SK-N-SH (cell line): ENCODE measurements at regions not wholly inside any gene's neighbourhood (a gene's known extent, or its start where the extent isn't known, plus 50 kb on each side); places are given as distances from the start of the nearest gene placed in this dataset.

Experiments used
- CTCF ChIP-seq: fragments of 200-600 bp; sonication (generic); IDR thresholded peaks from 2 replicates; pipeline ENCODE4 v1.6.1; 2017; ENCODE audit warnings: antibody characterized with exemption, mild to moderate bottlenecking, moderate library complexity
- ELF1 ChIP-seq: IDR thresholded peaks from 2 replicates; pipeline ENCODE4 v1.4.0; 2012
- EP300 ChIP-seq, 2 experiments: IDR thresholded peaks; 2 replicates each; pipeline versions ENCODE4 v1.4.0 to v1.6.1; 2012; ENCODE audit warnings: borderline replicate concordance in 1 of 2, low read depth in 1 of 2, low read length in 1 of 2
- GABPA ChIP-seq: IDR thresholded peaks from 2 replicates; pipeline ENCODE4 v1.4.0; 2012; ENCODE audit warnings: low read depth, mild to moderate bottlenecking
- GATA2 ChIP-seq: sonication (generic); formaldehyde crosslinking; IDR thresholded peaks from 2 replicates; pipeline ENCODE4 v1.5.0; 2020; ENCODE audit warnings: mild to moderate bottlenecking, missing genetic modification reagents
- MEF2A ChIP-seq: IDR thresholded peaks from 2 replicates; pipeline ENCODE4 v1.4.0; 2012; ENCODE audit warnings: low read depth, borderline replicate concordance
- POLR2AphosphoS5 ChIP-seq: IDR thresholded peaks from 2 replicates; pipeline ENCODE4 v1.6.1; 2012; ENCODE audit warnings: low read depth, low read length
- RAD21 ChIP-seq: IDR thresholded peaks from 2 replicates; pipeline ENCODE4 v1.6.1; 2012; ENCODE audit warnings: mild to moderate bottlenecking, low read length
- RFX5 ChIP-seq: IDR thresholded peaks from 2 replicates; pipeline ENCODE4 v1.6.1; 2012; ENCODE audit warnings: mild to moderate bottlenecking, improper control_type of control experiment, low read length
- TEAD4 ChIP-seq: IDR thresholded peaks from 2 replicates; pipeline ENCODE4 v1.4.0; 2012; ENCODE audit warnings: mild to moderate bottlenecking, borderline replicate concordance; ENCODE audit not compliant: insufficient read depth
- YY1 ChIP-seq: IDR thresholded peaks from 2 replicates; pipeline ENCODE4 v1.4.0; 2012; ENCODE audit warnings: low read depth, mild to moderate bottlenecking
- ZBTB33 ChIP-seq: IDR thresholded peaks from 2 replicates; pipeline ENCODE4 v1.4.0; 2012; ENCODE audit warnings: low read depth, borderline replicate concordance

- TF ChIP-seq CTCF: no peak
- no peak for TF ChIP-seq GABPA
- TF ChIP-seq TEAD4: no peak
- TF ChIP-seq EP300 (IDR thresholded peaks at IDR 0.05; ENCODE audit: borderline replicate concordance in 1 of 2, low read depth in 1 of 2, low read length in 1 of 2): no peak
- no peak for TF ChIP-seq ZBTB33
- no peak for TF ChIP-seq RAD21
- no peak for TF ChIP-seq YY1
- no peak for TF ChIP-seq MEF2A
- no peak for TF ChIP-seq POLR2AphosphoS5
- no peak for TF ChIP-seq ELF1
- TF ChIP-seq GATA2 (CRISPR knock-in tag): no peak
- TF ChIP-seq RFX5: no peak
Observed at GRCh38 chr16:86157616-86158247, 258.8 kb downstream of the IRF8 start.
